ENCODE measurements at regions not wholly inside any gene's neighbourhood (a gene's known extent, or its start where the extent isn't known, plus 50 kb on each side); places are given as distances from the start of the nearest gene placed in this dataset.

DNA sequence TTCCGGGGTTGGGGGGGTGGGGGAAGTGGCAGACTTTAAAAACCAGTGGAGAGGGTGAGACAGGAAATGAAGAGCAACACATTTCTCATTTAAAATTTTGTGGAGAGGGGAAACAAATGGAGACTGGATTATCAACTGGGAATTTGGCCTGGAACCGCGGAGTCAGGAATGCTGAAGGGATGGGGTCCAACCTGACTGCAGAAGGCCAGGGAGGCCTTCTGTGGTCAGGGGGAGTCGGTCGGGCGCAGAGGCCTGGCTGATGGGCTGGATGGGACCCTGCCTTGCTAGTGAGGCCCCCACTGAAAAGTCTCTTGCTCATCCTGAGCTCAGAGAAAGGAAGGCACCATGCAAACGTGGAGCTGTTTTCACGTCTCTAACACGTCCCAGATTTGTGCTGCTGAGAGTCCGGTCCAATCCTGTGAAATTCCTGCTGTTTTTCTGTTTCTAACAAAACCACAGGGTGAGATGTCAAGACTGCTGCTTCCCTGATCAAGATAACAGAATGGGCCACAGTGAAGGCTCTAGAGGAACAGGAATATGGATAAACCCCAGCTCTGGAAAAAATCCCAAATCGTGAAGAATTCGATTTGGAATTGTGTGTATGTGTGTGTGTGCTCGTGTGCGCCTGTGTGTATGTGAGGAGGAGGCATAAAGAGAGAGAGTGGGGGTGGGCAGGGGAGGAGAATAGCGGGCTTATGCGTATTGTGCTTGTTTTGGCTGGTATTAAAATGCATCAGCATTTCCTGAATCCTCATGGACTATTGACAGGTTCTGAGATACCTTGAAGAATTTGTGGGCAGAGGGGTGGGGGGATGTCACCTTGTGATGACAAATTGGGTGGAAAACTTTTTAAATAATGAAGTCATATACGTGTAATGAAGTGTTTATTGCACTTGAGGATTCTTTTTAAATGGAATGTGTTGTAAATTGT, 117.4 kb downstream of the NGF start:
- no peaks in the 10 kb centered on the region for H3K9me3 ChIP-seq (ENCODE audit: control insufficient read depth, insufficient read depth, low read depth, low read length)
- H3K27ac ChIP-seq (ENCODE audit: extremely low read depth, low read depth, low read length): no peak overlapping the region
- H3K4me1 ChIP-seq (ENCODE audit: control insufficient read depth, insufficient read depth, low read length): no peaks in the 10 kb centered on the region
- no peak overlapping the region for H3K4me3 ChIP-seq (ENCODE audit: low read depth, low read length)
- TF ChIP-seq ZNF350 (tag by site-specific recombination; IDR thresholded peaks at IDR 0.05) (no peak), ZNF629 (tag by site-specific recombination; IDR thresholded peaks at IDR 0.05) (no peak), PRDM1 (tag by site-specific recombination; IDR thresholded peaks at IDR 0.05) (no peak), ZBTB8A (tag by site-specific recombination; IDR thresholded peaks at IDR 0.05) (no peak), ZNF558 (tag by site-specific recombination; IDR thresholded peaks at IDR 0.05) (no peak), SETDB1 (IDR thresholded peaks at IDR 0.05; ENCODE audit: insufficient read length, low read length) (no peak)
- CTCF ChIA-PET: interaction anchor here (0.6 to 0.9 kb wide), 3 partner anchors 53 to 73 kb away, joined by 3 to 4 read pairs (median 3); no protein-coding TSS in a partner anchor
- POLR2A ChIA-PET: no interaction called here
- no peaks in the 10 kb centered on the region for H3K36me3 ChIP-seq (ENCODE audit: control insufficient read depth in 2 of 2, insufficient read depth in 1 of 2, low read length in 2 of 2)

DNA sequence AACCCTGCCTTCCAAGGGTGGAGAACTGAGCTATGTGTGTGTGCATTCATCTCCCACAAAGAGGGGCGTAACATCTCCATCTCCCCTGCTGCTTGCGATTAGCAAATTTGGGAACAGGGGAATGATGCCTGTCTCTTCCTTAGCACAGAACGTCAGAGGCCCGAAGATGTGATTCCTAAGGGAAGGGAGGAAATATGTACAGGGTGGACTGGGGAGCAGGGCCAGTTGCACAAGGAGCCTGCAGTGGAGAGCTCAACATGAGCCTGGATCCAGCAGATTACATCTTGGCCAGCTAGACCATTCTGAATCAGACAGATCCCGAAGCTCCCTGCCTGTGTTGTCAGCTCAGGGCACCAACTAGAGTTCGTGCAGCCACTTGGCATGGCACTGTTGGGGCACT, 118.1 kb downstream of the NGF start:
- ChIA-PET CTCF (interaction anchor here (0.8 to 0.9 kb wide), 2 partner anchors 54 to 55 kb away, joined by 3 read pairs; no protein-coding TSS in a partner anchor), POLR2A (no interaction called here)
- H3K4me3 ChIP-seq (ENCODE audit: low read depth, low read length): no peak overlapping the region
- H3K36me3 ChIP-seq (ENCODE audit: control insufficient read depth in 2 of 2, insufficient read depth in 1 of 2, low read length in 2 of 2): no peaks in the 10 kb centered on the region
- no peaks in the 10 kb centered on the region for H3K9me3 ChIP-seq (ENCODE audit: control insufficient read depth, insufficient read depth, low read depth, low read length)
- TF ChIP-seq GFI1B (tag by site-specific recombination; IDR thresholded peaks at IDR 0.05) (no peak), ZNF350 (tag by site-specific recombination; IDR thresholded peaks at IDR 0.05) (no peak), MYNN (tag by site-specific recombination; IDR thresholded peaks at IDR 0.05; ENCODE audit: borderline replicate concordance) (no peak), ZXDB (tag by site-specific recombination; IDR thresholded peaks at IDR 0.05) (no peak), ZNF112 (tag by site-specific recombination; IDR thresholded peaks at IDR 0.05) (no peak), ZNF785 (tag by site-specific recombination; IDR thresholded peaks at IDR 0.05) (no peak), ZNF501 (tag by site-specific recombination; IDR thresholded peaks at IDR 0.05) (no peak), ZNF23 (tag by site-specific recombination; IDR thresholded peaks at IDR 0.05; ENCODE audit: borderline replicate concordance) (no peak), ZNF677 (tag by site-specific recombination; IDR thresholded peaks at IDR 0.05) (no peak), ZNF48 (tag by site-specific recombination; IDR thresholded peaks at IDR 0.05) (no peak), ZNF223 (tag by site-specific recombination; IDR thresholded peaks at IDR 0.05) (no peak), ZFP3 (tag by site-specific recombination; IDR thresholded peaks at IDR 0.05; ENCODE audit: low read depth) (no peak), ZNF423 (tag by site-specific recombination; IDR thresholded peaks at IDR 0.05) (no peak), ZNF174 (tag by site-specific recombination; IDR thresholded peaks at IDR 0.05) (no peak), GLI2 (tag by site-specific recombination; IDR thresholded peaks at IDR 0.05; ENCODE audit: borderline replicate concordance, low read depth) (no peak)
- TF ChIP-seq, protein P1, sequence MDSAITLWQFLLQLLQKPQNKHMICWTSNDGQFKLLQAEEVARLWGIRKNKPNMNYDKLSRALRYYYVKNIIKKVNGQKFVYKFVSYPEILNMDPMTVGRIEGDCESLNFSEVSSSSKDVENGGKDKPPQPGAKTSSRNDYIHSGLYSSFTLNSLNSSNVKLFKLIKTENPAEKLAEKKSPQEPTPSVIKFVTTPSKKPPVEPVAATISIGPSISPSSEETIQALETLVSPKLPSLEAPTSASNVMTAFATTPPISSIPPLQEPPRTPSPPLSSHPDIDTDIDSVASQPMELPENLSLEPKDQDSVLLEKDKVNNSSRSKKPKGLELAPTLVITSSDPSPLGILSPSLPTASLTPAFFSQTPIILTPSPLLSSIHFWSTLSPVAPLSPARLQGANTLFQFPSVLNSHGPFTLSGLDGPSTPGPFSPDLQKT (IDR thresholded peaks at IDR 0.05; ENCODE audit: borderline replicate concordance, low read depth, low read length): no peak
- TF ChIP-seq, protein P2, sequence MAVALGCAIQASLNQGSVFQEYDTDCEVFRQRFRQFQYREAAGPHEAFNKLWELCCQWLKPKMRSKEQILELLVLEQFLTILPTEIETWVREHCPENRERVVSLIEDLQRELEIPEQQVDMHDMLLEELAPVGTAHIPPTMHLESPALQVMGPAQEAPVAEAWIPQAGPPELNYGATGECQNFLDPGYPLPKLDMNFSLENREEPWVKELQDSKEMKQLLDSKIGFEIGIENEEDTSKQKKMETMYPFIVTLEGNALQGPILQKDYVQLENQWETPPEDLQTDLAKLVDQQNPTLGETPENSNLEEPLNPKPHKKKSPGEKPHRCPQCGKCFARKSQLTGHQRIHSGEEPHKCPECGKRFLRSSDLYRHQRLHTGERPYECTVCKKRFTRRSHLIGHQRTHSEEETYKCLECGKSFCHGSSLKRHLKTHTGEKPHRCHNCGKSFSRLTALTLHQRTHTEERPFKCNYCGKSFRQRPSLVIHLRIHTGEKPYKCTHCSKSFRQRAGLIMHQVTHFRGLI (tag by site-specific recombination; IDR thresholded peaks at IDR 0.05): no peak
- TF ChIP-seq, protein P3, sequence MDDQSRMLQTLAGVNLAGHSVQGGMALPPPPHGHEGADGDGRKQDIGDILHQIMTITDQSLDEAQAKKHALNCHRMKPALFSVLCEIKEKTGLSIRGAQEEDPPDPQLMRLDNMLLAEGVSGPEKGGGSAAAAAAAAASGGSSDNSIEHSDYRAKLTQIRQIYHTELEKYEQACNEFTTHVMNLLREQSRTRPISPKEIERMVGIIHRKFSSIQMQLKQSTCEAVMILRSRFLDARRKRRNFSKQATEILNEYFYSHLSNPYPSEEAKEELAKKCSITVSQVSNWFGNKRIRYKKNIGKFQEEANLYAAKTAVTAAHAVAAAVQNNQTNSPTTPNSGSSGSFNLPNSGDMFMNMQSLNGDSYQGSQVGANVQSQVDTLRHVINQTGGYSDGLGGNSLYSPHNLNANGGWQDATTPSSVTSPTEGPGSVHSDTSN (CRISPR knock-in tag; IDR thresholded peaks at IDR 0.05): no peak
- no peak overlapping the region for H3K27ac ChIP-seq (ENCODE audit: extremely low read depth, low read depth, low read length)
- H3K4me1 ChIP-seq (ENCODE audit: control insufficient read depth, insufficient read depth, low read length): no peaks in the 10 kb centered on the region
